ENCODE measurements at regions not wholly inside any gene's neighbourhood (a gene's known extent, or its start where the extent isn't known, plus 50 kb on each side); places are given as distances from the start of the nearest gene placed in this dataset.

DNA sequence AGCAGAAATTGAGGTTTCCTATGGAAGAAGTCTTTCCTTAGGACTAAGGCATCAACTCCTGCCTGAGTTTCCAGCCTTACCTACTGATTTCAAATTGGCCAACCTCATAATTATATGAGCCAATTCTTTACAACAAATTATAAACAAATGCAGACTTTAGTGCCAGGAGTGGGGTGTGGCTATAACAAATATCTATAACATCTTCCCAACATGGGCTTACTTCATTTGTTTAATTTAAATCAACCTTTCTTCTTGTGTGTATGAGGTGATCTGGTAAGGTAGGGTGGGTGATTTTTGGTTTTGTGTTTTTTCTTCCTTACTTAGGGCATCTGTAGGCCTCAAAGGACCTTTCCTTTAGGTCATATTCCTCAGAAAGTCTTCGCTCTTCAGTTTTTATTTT is 354.9 kb downstream of the SHANK2 start:
- no CpG with 5 or more reads among the region's 1 CpG for WGBS (ENCODE audit: extremely low coverage, insufficient read length, low lambda C conversion rate)
- TF ChIP-seq, protein P1, sequence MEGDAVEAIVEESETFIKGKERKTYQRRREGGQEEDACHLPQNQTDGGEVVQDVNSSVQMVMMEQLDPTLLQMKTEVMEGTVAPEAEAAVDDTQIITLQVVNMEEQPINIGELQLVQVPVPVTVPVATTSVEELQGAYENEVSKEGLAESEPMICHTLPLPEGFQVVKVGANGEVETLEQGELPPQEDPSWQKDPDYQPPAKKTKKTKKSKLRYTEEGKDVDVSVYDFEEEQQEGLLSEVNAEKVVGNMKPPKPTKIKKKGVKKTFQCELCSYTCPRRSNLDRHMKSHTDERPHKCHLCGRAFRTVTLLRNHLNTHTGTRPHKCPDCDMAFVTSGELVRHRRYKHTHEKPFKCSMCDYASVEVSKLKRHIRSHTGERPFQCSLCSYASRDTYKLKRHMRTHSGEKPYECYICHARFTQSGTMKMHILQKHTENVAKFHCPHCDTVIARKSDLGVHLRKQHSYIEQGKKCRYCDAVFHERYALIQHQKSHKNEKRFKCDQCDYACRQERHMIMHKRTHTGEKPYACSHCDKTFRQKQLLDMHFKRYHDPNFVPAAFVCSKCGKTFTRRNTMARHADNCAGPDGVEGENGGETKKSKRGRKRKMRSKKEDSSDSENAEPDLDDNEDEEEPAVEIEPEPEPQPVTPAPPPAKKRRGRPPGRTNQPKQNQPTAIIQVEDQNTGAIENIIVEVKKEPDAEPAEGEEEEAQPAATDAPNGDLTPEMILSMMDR (conservative IDR thresholded peaks at IDR 0.05) = no peak
- H3T11ph ChIP-seq (ENCODE audit: low read length) = no peak overlapping the region
- Mint-ChIP-seq H3K36me3 (ENCODE audit: insufficient read depth in 1 of 3, low read depth in 3 of 3) (peaks cover 8 to 25% (median 15%) of the 10 kb centered on the region in 3 experiments; a peak in 6 of 7 replicates), H3K27ac (no peak overlapping the region), H3K27me3 (ENCODE audit: low read depth) (no peaks in the 10 kb centered on the region), H3K4me3 (no peak overlapping the region), H3K9me3 (peaks cover 17 to 18% of the 10 kb centered on the region in 2 experiments), H3K4me1 (peaks cover 5 to 8% of the 10 kb centered on the region in 2 experiments)
- H2BK5ac ChIP-seq (ENCODE audit: insufficient read length, low read length) = no peak overlapping the region
- no peaks in the 10 kb centered on the region for H3K27me3 ChIP-seq (ENCODE audit: insufficient read depth, low read length)
- no peak overlapping the region for H2BK120ac ChIP-seq (ENCODE audit: low read depth, low read length, poor library complexity, severe bottlenecking)
- DNase-seq = no peak
- H3K23me2 ChIP-seq (ENCODE audit: insufficient read length, low read depth, low read length, poor library complexity, severe bottlenecking) = no peaks in the 10 kb centered on the region
- H2BK20ac ChIP-seq (ENCODE audit: low read depth, low read length, poor library complexity, severe bottlenecking) = no peak overlapping the region
- H2BK15ac ChIP-seq (ENCODE audit: low read depth, low read length) = no peak overlapping the region
- no peak overlapping the region for H2AK5ac ChIP-seq (ENCODE audit: insufficient read length, low read length)
- no peak overlapping the region for H3K23ac ChIP-seq (ENCODE audit: insufficient read length, low read depth, low read length)
- H3K4me2 ChIP-seq (ENCODE audit: insufficient read depth, insufficient read length, low read length) = no peak overlapping the region
- no peak overlapping the region for H4K5ac ChIP-seq (ENCODE audit: insufficient read length, low read depth, low read length)
- H3K4ac ChIP-seq (ENCODE audit: low read depth, low read length) = no peak overlapping the region
- H4K8ac ChIP-seq (replicated peaks; ENCODE audit: insufficient read length, low read depth, low read length) = no peak overlapping the region
- no peaks in the 10 kb centered on the region for H3K79me1 ChIP-seq (ENCODE audit: insufficient read depth, low read depth, low read length, poor library complexity, severe bottlenecking)
- H3K4me1 ChIP-seq (ENCODE audit: insufficient read depth, low read length) = no peaks in the 10 kb centered on the region
- H4K20me1 ChIP-seq (ENCODE audit: control insufficient read depth, insufficient read depth, insufficient read length) = no peaks in the 10 kb centered on the region
- no peak overlapping the region for H3K56ac ChIP-seq (ENCODE audit: insufficient read length, low read depth, low read length)
- H3K79me2 ChIP-seq (ENCODE audit: insufficient read depth, low read length) = no peaks in the 10 kb centered on the region
- no peak overlapping the region for H3K14ac ChIP-seq (ENCODE audit: insufficient read depth, low read length)
- no peaks in the 10 kb centered on the region for H3K9me3 ChIP-seq (ENCODE audit: control insufficient read depth, low read depth, low read length)
- H2AFZ ChIP-seq (ENCODE audit: low read length) = no peak overlapping the region
- H3K27ac ChIP-seq (ENCODE audit: insufficient read length, low read depth, low read length) = no peak overlapping the region
- H3K18ac ChIP-seq (ENCODE audit: insufficient read length, low read depth, low read length) = no peak overlapping the region
- H4K91ac ChIP-seq (ENCODE audit: insufficient read length, low read depth, low read length) = no peak overlapping the region
- no peak overlapping the region for H2BK12ac ChIP-seq (ENCODE audit: insufficient read length, low read depth, low read length)
- no peak overlapping the region for H3K9ac ChIP-seq (ENCODE audit: extremely low read depth, insufficient read length, low read length)
